HepG2 (cell line): ENCODE measurements at regions not wholly inside any gene's neighbourhood (a gene's known extent, or its start where the extent isn't known, plus 50 kb on each side); places are given as distances from the start of the nearest gene placed in this dataset.

Experiments
- E2F5 ChIP-seq: sonication (generic); formaldehyde crosslinking; conservative IDR thresholded peaks from 2 replicates; pipeline ENCODE4 v1.4.0; 2020; ENCODE audit warnings: missing genetic modification reagents
- FOXA1 ChIP-seq, 2 experiments: fragments of 450-650 bp in 1 of 2; sonication (generic) in 1 of 2; formaldehyde crosslinking in 1 of 2; IDR thresholded peaks; 2 replicates each; pipeline versions ENCODE4 v1.4.0 to v1.6.1; 2016 to 2020; ENCODE audit warnings: missing genetic modification reagents in 1 of 2
- FOXM1 ChIP-seq: sonication (generic); formaldehyde crosslinking; IDR thresholded peaks from 2 replicates; pipeline ENCODE4 v1.5.0; 2020; ENCODE audit warnings: missing genetic modification reagents
- GABPA ChIP-seq, 2 experiments: IDR thresholded peaks; 2 replicates each; pipeline ENCODE4 v1.6.1; 2011 to 2016; ENCODE audit warnings: low read depth in 2 of 2, low read length in 1 of 2, missing biosample characterization in 1 of 2, missing genetic modification characterization in 1 of 2
- HCFC1 ChIP-seq: fragments of 150-350 bp; IDR thresholded peaks from 2 replicates; pipeline ENCODE4 v1.6.1; 2014; ENCODE audit warnings: low read depth, low read length
- HDAC6 ChIP-seq: fragments of 200-600 bp; sonication (generic); IDR thresholded peaks from 2 replicates; pipeline ENCODE4 v1.7.0; 2017; ENCODE audit warnings: mild to moderate bottlenecking, antibody characterized with exemption, low read length, low read depth
- PATZ1 ChIP-seq: sonication (generic); formaldehyde crosslinking; IDR thresholded peaks from 2 replicates; pipeline ENCODE4 v1.4.0; 2020; ENCODE audit warnings: missing genetic modification reagents
- ZNF263 ChIP-seq: sonication (generic); formaldehyde crosslinking; IDR thresholded peaks from 2 replicates; pipeline ENCODE4 v1.4.0; 2020; ENCODE audit warnings: missing genetic modification reagents
- ZNF609 ChIP-seq: sonication (generic); formaldehyde crosslinking; IDR thresholded peaks from 2 replicates; pipeline ENCODE4 v1.4.0; 2020; ENCODE audit warnings: mild to moderate bottlenecking, missing genetic modification reagents, borderline replicate concordance

- TF ChIP-seq ZNF263 = no peak
- no peak for TF ChIP-seq ZNF609 (CRISPR knock-in tag)
- no peak for TF ChIP-seq FOXM1
- no peak for TF ChIP-seq E2F5
- TF ChIP-seq HCFC1 = no peak
- no peak for TF ChIP-seq GABPA (IDR thresholded peaks at IDR 0.05; ENCODE audit: low read depth, low read length)
- TF ChIP-seq GABPA (CRISPR knock-in tag; IDR thresholded peaks at IDR 0.05; ENCODE audit: low read depth) = no peak
- TF ChIP-seq PATZ1 (CRISPR knock-in tag) = no peak
- no peak for TF ChIP-seq HDAC6
- TF ChIP-seq FOXA1 (IDR thresholded peaks at IDR 0.05) = no peak
- no peak for TF ChIP-seq FOXA1 (CRISPR knock-in tag; IDR thresholded peaks at IDR 0.05)
Observed at GRCh38 chr12:91478500-91478899, 295.9 kb upstream of the DCN start.
